NCI-H146 (cell line): ENCODE measurements at regions not wholly inside any gene's neighbourhood (a gene's known extent, or its start where the extent isn't known, plus 50 kb on each side); places are given as distances from the start of the nearest gene placed in this dataset.
"Not testable (repeated sequence)": the region's sequence is repeated elsewhere in the genome, so short reads cannot be mapped to it uniquely, and the experiment has no call there.

ENCODE experiments used
- DNase-seq: peaks from one replicate; lab custom pipeline; 2025; lab: John Stamatoyannopoulos, UW

DNA sequence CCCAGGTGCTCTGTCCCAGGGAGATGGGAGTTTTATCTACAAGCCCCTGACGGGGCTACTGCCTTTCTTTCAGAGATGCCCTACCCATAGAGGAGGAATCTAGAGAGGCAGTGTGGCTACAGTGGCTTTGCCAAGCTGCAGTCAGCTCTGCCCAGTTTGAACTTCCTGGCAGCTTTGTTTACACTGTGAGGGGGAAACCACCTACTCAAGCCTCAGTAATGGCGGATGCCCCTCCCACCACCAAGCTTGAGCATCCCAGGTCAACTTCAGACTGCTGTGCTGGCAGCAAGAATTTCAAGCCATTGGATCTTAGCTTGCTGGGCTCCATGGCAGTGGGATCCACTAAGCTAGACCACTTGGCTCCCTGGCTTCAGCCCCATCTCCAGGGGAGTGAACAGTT, 53.1 kb upstream of the TMEM252 start:
- not testable (repeated sequence) for DNase-seq

DNA sequence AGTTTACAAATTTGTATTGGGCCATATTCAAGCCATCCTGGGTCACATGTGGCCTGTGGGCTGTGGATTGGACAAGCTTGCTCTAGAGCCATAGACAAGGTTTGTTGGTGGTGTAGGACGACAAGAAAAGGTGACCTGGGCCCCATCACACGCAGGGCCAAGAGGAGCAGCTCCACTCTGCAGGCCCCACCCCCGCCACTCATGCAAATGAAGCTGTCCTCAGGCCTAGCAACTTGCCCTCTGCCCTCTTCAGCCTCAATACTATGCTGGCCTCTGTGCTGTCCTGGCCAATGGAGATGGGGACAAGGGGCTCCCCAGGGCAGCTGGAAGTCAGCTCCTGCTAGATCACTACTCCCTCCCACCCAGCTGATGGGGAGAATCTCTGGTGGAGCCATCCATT, 55.2 kb upstream of the TMEM252 start:
- no peak for DNase-seq

DNA sequence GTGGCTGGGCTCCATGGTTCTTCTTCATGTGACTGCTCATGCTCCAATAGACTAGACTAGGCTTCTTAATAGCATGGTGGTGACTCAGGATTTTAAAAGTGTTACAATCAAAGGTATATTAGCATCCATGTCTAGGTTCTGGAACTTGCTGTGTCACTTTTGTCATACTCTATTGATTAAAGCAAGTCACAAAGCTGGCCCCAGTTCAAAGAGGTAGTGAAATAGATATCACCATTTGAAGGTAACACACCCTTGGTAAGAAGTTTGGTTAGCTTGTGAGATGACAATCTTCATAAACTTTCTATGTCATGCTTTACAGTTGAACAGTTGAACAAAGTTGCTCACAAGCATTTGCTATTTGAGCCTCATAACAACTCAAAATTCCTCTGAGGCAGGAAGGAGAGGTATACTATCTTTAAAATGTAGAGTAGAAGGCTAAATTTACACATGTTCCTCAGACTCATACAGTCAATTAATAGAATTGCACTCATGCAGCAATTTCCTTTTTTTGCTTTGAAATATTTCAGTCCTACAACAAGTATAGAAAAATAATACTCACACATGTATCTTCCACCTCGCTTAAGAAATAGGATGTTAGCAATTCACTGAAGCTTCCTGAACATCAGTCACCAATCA, 56.8 kb upstream of the TMEM252 start:
- DNase-seq, result no peak

DNA sequence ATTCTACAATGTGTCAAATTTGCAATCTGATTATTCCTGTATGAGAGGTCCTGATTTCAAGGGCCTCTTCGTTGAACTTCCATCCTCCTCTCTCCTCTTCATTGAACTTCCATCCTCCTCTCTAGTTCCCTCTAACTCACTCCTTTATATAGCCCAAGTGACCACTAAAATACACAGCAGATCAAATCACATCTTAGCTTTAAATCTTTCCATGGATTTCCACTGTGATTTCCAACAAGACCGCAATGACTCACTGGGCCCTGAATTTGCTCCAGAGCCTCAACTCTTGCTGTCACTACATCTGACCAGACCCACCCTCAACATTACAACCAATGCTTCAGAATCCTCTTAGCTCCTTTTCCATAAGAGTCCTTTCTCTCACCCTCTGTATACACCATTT, 59.1 kb upstream of the TMEM252 start:
- no peak for DNase-seq

DNA sequence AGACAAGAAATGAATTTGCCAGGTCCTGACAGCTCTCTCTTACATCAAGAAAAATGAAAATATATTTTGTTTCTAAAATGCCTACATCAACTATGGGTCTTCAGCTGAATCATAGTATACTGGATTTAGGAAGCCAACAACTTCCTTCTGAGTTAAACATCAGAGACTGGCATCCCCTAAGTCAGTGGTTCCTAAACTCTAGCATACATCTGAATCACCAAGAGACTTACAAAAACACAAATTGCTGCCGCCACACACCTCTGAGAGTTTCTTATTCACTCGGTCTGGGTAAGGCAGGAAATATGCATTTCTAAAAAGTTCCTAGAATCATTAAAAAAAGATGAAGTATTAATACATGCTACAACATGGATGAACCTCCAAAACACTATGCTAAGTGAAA, 60.4 kb upstream of the TMEM252 start:
- DNase-seq, result no peak

DNA sequence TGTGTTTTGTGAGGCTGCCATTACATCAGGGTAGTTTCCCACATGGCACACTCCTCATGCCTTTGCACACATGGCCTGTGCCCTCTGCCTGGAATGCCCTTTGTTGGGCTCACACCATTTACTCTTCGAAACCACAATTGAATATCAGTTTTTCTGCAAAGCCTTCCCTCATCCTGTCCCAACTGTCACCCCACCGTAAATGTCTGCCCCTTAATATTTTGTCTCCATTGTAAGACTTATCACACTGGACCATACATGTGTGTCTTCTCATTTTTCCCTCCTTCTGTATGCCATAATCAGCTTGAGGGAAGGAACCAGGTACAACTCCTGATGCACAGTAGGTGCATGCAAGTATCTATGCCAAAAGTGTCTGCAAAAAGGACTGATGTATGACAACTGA, 62.7 kb upstream of the TMEM252 start:
- no peak for DNase-seq

DNA sequence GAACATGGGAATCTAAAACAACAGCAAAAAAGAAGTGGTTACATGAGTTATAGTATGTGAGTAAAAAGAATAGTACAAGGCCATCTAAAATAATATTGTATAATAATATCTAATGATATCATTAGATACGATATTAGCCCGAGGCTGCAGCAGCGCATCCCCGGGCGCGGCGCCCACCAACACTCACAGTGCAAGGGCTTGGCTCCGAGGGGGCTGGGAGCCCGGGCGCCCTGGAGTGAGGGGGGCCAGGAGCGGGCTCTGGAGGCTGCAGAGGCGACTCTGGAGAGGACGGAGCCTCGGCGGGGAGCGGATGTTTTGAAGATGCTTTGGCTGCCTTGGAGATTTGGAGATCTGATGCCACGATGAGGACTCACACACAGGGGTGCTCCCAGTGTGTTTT, 68.1 kb upstream of the TMEM252 start:
- DNase-seq, result no peak

DNA sequence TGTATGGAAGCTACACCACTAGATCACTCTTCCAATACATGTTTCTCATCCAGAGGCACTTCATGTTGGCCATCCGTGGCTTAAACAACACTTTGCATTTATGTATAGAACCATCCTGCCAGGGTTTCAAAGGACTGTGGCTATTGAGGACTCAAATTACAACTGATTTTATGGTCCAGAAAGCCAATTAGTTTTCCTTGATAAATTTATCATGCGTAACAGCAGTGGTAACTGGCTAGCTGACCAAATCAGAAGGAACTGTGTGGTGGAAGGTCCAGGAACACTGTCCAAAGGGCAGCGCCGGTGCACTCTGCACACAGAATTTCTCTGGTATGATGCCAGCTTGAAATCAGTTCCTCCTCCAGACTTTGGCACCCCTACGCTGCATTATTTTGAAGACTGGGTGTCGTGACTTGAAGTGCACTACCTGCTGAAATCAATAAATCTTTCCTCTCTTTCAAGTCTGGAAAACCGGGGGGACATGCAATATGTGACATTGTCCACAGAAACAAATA, 69.3 kb upstream of the TMEM252 start:
- DNase-seq, result no peak

DNA sequence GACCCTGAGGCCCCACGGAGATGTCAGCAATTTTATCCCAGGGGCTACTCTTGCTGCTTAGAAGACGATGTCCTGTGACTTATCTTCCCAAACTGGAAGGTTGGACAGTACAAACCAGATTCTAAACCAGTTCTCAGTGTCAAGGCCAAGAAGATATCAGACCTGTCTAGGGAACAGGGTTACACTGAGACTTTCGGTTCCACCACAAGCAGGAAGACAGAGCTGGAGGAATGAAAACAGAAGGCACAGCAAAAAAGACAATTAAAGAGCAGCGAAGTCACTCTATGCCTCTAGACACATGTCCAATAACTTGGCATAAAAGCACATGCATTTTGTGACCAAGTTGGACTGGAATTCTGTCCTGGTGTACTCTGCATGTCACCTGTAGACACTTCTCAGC, 73.4 kb upstream of the TMEM252 start:
- DNase-seq, result no peak

DNA sequence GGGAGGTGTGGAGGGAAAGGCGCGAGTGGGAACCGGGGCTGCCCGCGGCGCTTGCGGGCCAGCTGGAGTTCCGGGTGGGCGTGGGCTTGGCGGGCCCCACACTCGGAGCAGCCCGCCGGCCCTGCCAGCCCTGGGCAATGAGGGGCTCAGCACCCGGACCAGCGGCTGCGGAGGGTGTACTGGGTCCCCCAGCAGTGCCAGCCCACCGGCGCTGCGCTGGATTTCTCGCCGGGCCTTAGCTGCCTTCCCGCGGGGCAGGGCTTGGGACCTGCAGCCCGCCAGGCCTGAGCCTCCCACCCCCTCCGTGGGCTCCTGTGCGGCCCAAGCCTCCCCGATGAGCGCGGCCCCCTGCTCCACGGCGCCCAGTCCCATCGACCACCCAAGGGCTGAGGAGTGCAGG, 76.3 kb upstream of the TMEM252 start:
- not testable (repeated sequence) for DNase-seq

DNA sequence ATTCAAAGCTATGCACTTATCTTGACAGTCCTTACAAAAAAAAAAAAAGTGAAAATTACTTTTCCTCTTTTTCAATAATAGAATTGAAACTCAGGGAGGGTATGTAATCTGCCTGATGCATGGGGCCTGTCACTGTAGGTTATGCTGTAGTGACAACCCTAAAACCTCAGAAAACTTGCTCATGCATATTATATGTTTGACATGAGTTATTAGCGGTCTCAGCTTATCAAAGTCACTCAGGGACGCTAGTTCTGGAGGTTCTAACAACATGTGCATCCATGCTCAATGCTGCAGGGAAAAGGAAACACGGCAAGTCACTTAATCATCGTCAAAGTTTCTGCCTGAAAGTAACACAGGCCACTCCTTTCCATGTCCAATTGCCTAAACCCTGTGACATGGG, 78.4 kb upstream of the TMEM252 start:
- no peak for DNase-seq

DNA sequence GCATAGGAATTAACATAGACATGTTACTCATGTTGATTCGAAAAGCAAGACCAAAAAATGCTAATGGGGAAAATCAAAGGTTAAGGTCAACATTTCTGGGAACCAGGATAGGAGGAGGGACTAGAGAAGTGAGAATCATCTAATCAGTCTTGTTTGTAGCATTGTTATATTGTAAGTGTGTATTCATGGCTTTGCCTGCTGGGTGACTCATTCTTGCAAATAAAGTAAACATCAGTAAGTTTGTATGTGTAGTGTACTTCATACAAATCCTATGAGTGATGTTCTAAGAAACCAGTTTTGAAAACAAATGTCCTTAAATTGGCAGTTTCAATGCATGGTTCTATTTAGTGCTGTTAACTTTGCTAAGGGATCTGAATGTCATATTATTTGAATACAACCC, 79.0 kb upstream of the TMEM252 start:
- no peak for DNase-seq

DNA sequence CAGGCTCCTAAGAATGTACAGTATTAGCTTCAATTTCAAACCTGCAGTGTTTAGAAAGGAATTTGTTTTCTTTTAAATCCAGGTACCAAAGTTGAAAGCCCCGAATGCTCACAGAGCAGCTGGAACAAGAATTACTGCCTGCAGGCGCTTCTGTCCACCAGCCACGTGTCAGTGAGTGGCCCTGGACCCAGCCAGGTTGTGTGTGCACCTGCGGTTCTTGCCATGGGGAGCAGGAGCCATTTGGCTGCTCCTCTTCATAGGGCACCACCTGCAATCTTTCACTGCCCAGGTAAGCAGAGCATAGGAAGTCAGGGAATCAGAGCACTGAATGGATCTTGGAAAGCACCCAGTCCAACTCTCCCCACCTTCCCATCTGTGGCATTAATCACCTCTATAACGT, 79.5 kb upstream of the PIP5K1B start:
- peak; percentile 85 for DNase-seq

DNA sequence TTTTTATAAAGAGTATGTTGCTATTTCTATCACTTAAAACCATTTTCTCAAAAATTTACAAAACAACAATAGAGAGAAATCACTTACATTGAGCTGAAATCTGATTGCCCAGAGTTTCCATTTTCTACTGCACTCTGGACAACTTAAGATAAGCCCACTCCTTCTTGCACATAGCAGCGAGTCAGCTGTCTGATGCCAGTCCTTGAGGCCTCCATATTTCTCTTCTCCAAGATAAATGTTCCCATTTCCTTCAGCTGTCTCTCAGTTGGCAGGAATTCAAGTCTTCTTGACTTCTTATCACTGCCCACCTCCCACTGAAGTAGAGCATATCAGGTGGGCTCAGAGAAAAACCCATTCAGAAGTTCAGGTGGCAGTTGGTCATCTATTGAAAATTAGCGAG, 78.5 kb upstream of the PIP5K1B start:
- DNase-seq, result no peak

DNA sequence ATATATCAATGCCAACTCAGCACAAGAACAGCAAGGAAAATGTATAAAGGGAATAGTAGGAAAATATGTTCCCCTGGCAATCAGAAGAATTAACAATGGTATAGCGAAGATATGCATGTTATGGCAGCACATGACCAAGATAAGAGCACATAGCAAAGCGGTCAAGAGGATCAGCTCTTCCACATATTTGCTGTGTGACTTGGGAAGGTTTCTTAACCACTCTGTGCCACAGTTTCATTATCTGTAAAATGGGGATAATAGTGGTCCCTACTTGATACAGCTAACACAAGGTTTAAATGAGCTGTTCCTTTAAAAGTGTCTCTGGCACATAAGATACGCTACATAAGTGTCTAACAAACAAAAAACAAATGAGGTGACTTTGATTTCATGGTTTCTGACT, 77.9 kb upstream of the PIP5K1B start:
- no peak for DNase-seq

DNA sequence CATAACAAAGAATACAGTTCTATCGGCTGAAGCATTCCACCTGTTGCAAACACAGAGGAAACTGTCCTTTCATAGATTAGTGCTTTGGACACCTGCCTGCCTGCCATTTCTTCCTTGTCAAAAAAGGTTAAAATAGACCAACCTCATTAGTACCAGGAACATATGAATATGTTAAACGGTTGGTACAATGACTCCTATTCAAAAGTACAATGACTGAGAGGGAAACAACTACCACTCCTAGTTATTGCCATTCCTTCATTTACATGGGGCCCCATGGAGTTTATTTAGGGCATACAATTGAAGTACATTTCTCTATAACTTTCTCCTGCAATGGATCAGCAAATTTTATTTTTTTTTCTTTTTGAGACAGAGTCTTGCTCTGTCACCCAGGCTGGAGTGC, 77.4 kb upstream of the PIP5K1B start:
- DNase-seq, result no peak

DNA sequence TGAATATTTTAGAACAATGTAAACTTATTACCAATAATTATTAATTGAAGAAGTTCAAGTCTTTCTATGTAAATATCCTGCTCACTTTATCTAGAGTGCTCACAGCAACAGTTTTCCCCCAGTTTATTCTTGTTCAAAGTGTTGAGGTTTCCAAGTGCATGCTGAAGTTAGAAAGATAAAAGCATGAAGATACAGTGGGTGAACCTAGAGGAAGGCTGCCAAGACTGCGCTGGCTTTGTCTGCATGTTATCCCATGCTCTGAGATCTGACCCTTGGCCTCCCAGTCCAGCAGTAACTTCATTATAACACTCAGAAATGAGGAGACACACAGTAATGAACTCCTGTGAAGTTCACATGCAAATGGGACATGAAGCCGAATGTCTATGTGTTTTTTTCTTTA, 76.0 kb upstream of the PIP5K1B start:
- no peak for DNase-seq

DNA sequence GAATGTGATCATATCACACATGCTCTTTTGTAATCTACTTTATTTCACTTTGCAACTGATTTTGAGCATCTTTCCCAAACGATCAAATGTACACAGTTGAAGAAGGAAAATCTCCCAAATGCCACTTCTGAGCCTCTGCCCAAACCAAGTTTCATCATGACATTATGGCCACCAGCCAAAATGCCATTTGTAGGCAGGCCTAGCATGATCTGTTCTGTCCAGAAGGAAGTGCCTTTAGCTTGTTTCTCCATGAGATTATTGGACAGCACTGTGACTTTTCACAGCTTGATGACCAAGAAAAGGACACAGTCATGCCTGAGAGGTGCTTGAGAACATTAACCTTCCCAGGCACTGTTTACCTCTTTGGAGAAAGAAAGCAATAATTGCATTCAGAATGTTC, 73.2 kb upstream of the PIP5K1B start:
- no peak for DNase-seq

DNA sequence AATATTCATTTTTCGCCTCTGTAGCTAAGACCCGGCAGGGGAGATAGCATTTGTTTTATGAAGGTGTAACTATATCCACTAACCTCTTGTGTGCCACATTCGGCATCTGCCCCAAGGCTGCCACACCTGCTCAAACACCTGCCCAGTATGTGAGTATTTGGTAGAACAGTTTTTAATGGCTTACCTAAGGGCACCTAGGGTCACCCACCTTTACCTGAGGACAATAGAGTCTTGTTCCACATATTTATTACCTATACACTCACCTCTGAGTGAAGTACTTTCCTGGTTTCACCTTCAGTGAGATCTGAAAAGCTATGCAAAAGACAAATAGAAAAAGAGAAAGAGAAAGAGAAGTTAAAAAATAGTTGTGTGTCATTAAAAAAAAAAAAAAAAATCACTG, 68.0 kb upstream of the PIP5K1B start:
- peak; percentile 96 for DNase-seq

DNA sequence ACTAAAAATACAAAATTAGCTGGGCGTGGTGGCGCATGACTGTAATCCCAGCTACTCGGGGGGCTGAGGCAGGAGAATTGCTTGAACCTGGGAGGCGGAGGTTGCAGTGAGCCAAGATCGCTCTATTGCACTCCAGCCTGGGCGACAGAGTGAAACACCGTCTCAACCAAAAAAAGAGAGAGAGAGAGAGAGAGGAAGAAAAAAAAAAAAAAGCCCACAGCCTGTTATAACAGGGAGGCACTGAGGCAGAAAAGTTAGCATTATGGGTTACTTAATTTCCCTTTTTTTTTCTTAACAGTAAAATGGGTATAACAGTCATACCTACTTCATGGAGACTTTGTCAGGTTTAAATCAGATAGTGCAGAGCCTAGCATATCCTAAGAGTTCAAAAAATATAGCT, 65.8 kb upstream of the PIP5K1B start:
- not testable (repeated sequence) for DNase-seq

DNA sequence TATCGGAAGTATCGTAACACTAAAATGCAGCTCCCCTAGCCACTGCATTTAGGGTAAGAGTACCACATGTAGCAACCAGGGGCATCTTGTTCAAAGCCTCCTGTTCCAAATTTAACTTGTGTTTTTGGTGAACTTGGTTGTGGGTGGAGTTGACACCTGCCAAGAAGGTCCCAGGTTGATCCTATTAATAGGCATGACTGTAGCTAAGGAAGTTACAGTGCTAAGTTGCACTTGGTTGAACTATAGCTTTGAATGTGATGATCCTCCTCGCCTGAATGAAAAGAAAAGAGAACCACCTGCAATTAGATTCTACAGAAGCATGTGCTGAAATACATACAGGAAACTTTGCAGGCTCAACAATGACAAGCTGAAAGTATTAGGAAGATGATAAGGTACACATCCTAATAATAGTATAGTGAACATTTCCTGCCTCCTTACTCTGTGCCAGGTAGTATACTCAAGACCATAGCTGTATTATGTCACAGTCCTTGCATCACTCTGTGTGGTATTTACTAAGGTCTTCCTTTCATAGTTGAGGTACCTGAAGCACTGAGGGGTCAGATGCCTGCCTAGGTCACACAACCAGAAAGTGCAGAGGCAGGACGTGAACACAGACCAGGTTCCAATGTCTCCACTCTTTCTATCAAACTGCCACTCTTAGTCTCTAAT, 64.5 kb upstream of the PIP5K1B start:
- no peak for DNase-seq

DNA sequence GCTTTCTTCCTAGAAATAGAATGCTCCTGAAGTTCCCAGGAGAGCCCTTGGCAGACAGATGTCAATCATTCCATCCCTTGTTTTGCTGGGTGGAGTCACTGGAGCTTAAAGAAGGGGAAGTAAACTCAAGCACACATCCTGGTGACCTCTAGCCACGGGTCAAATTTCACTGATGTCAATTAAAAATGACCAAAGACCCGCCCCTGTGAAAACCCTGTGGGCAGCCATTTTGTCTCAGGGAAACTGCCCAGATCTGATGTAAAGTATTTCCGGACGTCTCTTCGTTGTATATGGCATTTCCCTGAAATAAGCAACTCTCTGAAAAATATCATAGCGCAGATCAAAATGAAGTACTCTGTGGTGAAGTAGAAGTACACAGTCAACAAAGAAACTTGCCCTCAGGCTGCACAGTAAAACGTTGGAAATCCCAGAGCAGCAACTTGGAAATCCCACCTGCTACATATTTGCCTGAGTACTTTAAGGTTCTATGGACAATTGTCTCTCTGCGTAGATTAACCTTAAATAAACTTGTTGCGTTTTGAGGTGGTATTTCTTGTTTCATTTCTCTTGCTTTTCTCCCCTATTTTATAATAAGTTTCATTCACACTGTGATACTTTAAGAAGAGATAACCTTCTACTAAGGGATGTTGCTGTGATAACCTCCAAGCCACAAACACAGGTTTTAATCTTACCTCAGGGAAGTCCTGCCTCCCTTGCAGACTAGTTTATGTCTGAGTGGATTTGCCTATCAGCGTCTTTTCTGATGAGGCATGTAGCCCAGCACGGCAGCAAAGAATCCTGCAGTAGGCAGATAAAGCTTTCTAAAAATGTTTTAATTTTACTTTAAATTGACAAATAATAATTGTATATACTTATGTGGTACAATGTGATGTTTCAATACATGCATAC, 60.9 kb upstream of the PIP5K1B start:
- no peak for DNase-seq

DNA sequence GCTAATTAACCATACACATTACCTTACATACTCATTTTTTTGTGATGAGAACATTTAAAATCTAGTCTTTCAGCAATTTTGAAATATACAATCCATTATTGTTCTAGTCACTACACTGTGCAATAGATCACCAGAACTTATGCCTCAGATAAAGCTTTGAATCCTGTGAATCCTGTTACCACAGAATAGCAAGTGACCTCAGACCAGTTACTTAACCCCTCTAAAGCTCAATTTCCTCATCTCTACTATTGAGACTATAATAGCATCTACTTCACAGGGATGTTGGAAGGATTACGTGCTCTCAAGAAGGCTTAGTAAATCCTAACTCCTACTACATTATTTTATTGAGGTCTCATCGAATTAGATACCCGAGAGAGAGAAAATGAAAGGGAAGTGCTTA, 60.2 kb upstream of the PIP5K1B start:
- DNase-seq, result no peak
